H9 (cell line): ENCODE measurements at regions not wholly inside any gene's neighbourhood (a gene's known extent, or its start where the extent isn't known, plus 50 kb on each side); places are given as distances from the start of the nearest gene placed in this dataset.

Experiments used
- DNase-seq: peaks from one replicate; pipeline ENCODE4 v3.0.0-alpha.2; 2017
- H2AFZ ChIP-seq: one replicate; pipeline ENCODE4 v1.6.1; 2013; ENCODE audit warnings: mild to moderate bottlenecking, low read length, control low read depth, moderate library complexity
- H2AK5ac ChIP-seq: 2 replicates; pipeline ENCODE4 v1.6.1; 2013; ENCODE audit warnings: low read length, control low read depth, mixed read lengths; ENCODE audit not compliant: insufficient read length
- H2BK120ac ChIP-seq: one replicate; pipeline ENCODE4 v1.6.1; 2013; ENCODE audit warnings: low read depth, mild to moderate bottlenecking, low read length, control low read depth, inconsistent platforms; ENCODE audit not compliant: poor library complexity, severe bottlenecking
- H2BK12ac ChIP-seq: 2 replicates; pipeline ENCODE4 v1.6.1; 2013; ENCODE audit warnings: low read length, control low read depth, mixed read lengths, low read depth; ENCODE audit not compliant: insufficient read length
- H2BK15ac ChIP-seq: 2 replicates; pipeline ENCODE4 v1.6.1; 2013; ENCODE audit warnings: low read depth, low read length, control low read depth
- H2BK20ac ChIP-seq: one replicate; pipeline ENCODE4 v1.6.1; 2013; ENCODE audit warnings: low read depth, mild to moderate bottlenecking, low read length, control low read depth, inconsistent platforms; ENCODE audit not compliant: poor library complexity, severe bottlenecking
- H2BK5ac ChIP-seq: 2 replicates; pipeline ENCODE4 v1.6.1; 2013; ENCODE audit warnings: low read length, control low read depth, mixed read lengths; ENCODE audit not compliant: insufficient read length
- H3K14ac ChIP-seq: 2 replicates; pipeline ENCODE4 v1.6.1; 2013; ENCODE audit warnings: low read length, control low read depth; ENCODE audit not compliant: insufficient read depth
- H3K18ac ChIP-seq: 2 replicates; pipeline ENCODE4 v1.6.1; 2013; ENCODE audit warnings: low read depth, mild to moderate bottlenecking, mixed read lengths, low read length, control low read depth; ENCODE audit not compliant: insufficient read length
- H3K23ac ChIP-seq: 2 replicates; pipeline ENCODE4 v1.6.1; 2013; ENCODE audit warnings: low read length, control low read depth, mixed read lengths, low read depth; ENCODE audit not compliant: insufficient read length
- H3K23me2 ChIP-seq: 2 replicates; pipeline ENCODE4 v1.6.1; 2013; ENCODE audit warnings: low read depth, mild to moderate bottlenecking, mixed read lengths, low read length, control low read depth; ENCODE audit not compliant: insufficient read length, poor library complexity, severe bottlenecking
- H3K27ac ChIP-seq: 2 replicates; pipeline ENCODE4 v1.5.1; 2013; ENCODE audit warnings: low read length, control low read depth, mixed read lengths, low read depth; ENCODE audit not compliant: insufficient read length
- H3K27me3 ChIP-seq: 2 replicates; pipeline ENCODE4 v1.6.1; 2013; ENCODE audit warnings: low read length, control low read depth, inconsistent platforms; ENCODE audit not compliant: insufficient read depth
- H3K4ac ChIP-seq: 2 replicates; pipeline ENCODE4 v1.6.1; 2013; ENCODE audit warnings: low read depth, mild to moderate bottlenecking, control low read depth, inconsistent platforms, low read length, moderate library complexity
- H3K4me1 ChIP-seq: 2 replicates; pipeline ENCODE4 v1.6.1; 2013; ENCODE audit warnings: low read length, control low read depth, inconsistent platforms; ENCODE audit not compliant: insufficient read depth
- H3K4me2 ChIP-seq: 2 replicates; pipeline ENCODE4 v1.6.1; 2013; ENCODE audit warnings: low read length, control low read depth, mixed read lengths; ENCODE audit not compliant: insufficient read length, insufficient read depth
- H3K56ac ChIP-seq: 2 replicates; pipeline ENCODE4 v1.6.1; 2013; ENCODE audit warnings: low read depth, mild to moderate bottlenecking, mixed read lengths, low read length, control low read depth; ENCODE audit not compliant: insufficient read length
- H3K79me1 ChIP-seq: 2 replicates; pipeline ENCODE4 v1.6.1; 2013; ENCODE audit warnings: low read depth, mild to moderate bottlenecking, moderate library complexity, low read length, control low read depth, inconsistent platforms; ENCODE audit not compliant: insufficient read depth, poor library complexity, severe bottlenecking
- H3K79me2 ChIP-seq: 2 replicates; pipeline ENCODE4 v1.6.1; 2013; ENCODE audit warnings: low read length, control low read depth, inconsistent platforms; ENCODE audit not compliant: insufficient read depth
- H3K9ac ChIP-seq: 2 replicates; pipeline ENCODE4 v1.6.1; 2013; ENCODE audit warnings: low read length, control low read depth, mixed read lengths; ENCODE audit not compliant: insufficient read length; ENCODE audit errors: extremely low read depth
- H3K9me3 ChIP-seq: one replicate; pipeline ENCODE4 v1.6.1; 2013; ENCODE audit warnings: low read depth, low read length, inconsistent platforms; ENCODE audit not compliant: control insufficient read depth
- H3T11ph ChIP-seq: one replicate; pipeline ENCODE4 v1.6.1; 2013; ENCODE audit warnings: mild to moderate bottlenecking, low read length, control low read depth, inconsistent platforms
- H4K20me1 ChIP-seq: one replicate; pipeline ENCODE4 v1.6.1; 2013; ENCODE audit not compliant: control insufficient read depth, insufficient read length, insufficient read depth
- H4K5ac ChIP-seq: 2 replicates; pipeline ENCODE4 v1.6.1; 2013; ENCODE audit warnings: low read depth, mild to moderate bottlenecking, mixed read lengths, low read length, control low read depth; ENCODE audit not compliant: insufficient read length
- H4K8ac ChIP-seq: replicated peaks from 2 replicates; pipeline ENCODE4 v1.6.1; 2013; ENCODE audit warnings: low read length, control low read depth, mixed read lengths, low read depth; ENCODE audit not compliant: insufficient read length
- H4K91ac ChIP-seq: 2 replicates; pipeline ENCODE4 v1.6.1; 2013; ENCODE audit warnings: low read depth, mild to moderate bottlenecking, moderate library complexity, mixed read lengths, low read length, control low read depth; ENCODE audit not compliant: insufficient read length
- H3K27ac Mint-ChIP-seq, 3 experiments: 2 replicates in 2 of 3; 3 replicates in 1 of 3; pipeline ENCODE4 v1.8.0; 2020 to 2021; ENCODE audit warnings: mixed read lengths in 3 of 3, mild to moderate bottlenecking in 1 of 3, moderate library complexity in 1 of 3
- H3K27me3 Mint-ChIP-seq: 2 replicates; pipeline ENCODE4 v1.8.0; 2021; ENCODE audit warnings: low read depth, mild to moderate bottlenecking, moderate library complexity, mixed read lengths
- H3K36me3 Mint-ChIP-seq, 3 experiments: 2 replicates in 2 of 3; 3 replicates in 1 of 3; pipeline ENCODE4 v1.8.0; 2020 to 2021; ENCODE audit warnings: low read depth in 3 of 3, mixed read lengths in 3 of 3; ENCODE audit not compliant: insufficient read depth in 1 of 3
- H3K4me1 Mint-ChIP-seq, 2 experiments: 2 replicates each; pipeline ENCODE4 v1.8.0; 2020; ENCODE audit warnings: mixed read lengths in 2 of 2
- H3K4me3 Mint-ChIP-seq, 2 experiments: 2 replicates in 1 of 2; 3 replicates in 1 of 2; pipeline ENCODE4 v1.8.0; 2020 to 2021; ENCODE audit warnings: mild to moderate bottlenecking in 2 of 2, mixed read lengths in 2 of 2, moderate library complexity in 1 of 2
- H3K9me3 Mint-ChIP-seq, 2 experiments: 2 replicates in 1 of 2; 3 replicates in 1 of 2; pipeline ENCODE4 v1.8.0; 2020; ENCODE audit warnings: mild to moderate bottlenecking in 2 of 2, mixed read lengths in 2 of 2, moderate library complexity in 1 of 2
- CTCF ChIP-seq: fragments of 200-600 bp; sonication (generic); conservative IDR thresholded peaks from 3 replicates; pipeline ENCODE4 v1.8.0; 2021; ENCODE audit warnings: antibody characterized with exemption, mild to moderate bottlenecking
- WGBS: extraction: QIAGEN DNeasy Blood & Tissue Kit; methylation state at CpG from one replicate; pipeline ENCODE4 v1.1.7; 2013; ENCODE audit warnings: missing lambda C conversion rate, low lambda C conversion rate, mixed read lengths; ENCODE audit not compliant: insufficient read length; ENCODE audit errors: extremely low coverage; 5-methylcytosine and 5-hydroxymethylcytosine counted together

DNA sequence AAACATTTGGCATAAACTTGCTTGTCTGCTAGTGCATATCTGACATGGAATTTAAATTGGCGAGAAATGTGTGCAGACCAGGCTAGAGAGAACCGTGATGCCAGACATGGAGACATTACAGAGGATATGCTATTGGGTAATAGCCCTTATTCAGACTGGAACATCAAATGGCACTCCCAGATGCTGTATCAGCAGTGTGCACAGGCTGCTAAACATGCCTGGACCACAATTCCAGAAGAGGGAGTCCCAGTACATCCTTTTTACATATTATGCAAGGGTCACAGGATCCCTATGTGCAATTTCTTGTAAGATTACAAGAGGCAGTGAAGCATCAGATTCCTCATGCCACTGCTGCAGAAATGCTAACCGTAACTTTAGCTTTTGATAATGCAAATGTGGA lies 354.5 kb upstream of the FOXG1 start:
- Histone ChIP-seq H2BK5ac (no peak overlapping the region), H3K4ac (no peak overlapping the region), H4K5ac (no peak overlapping the region), H3K18ac (no peak overlapping the region), H2BK15ac (no peak overlapping the region), H4K91ac (no peak overlapping the region), H2BK20ac (no peak overlapping the region), H3K79me2 (no peaks in the 10 kb centered on the region), H4K8ac (no peak overlapping the region), H3K56ac (no peak overlapping the region), H3K9me3 (no peaks in the 10 kb centered on the region), H2BK12ac (no peak overlapping the region), H3K27ac (no peak overlapping the region), H3K23ac (no peak overlapping the region), H2AFZ (no peak overlapping the region), H3K4me2 (no peak overlapping the region), H3K4me1 (no peaks in the 10 kb centered on the region), H4K20me1 (no peaks in the 10 kb centered on the region), H3K27me3 (no peaks in the 10 kb centered on the region), H3K9ac (no peak overlapping the region), H3K23me2 (no peaks in the 10 kb centered on the region), H3T11ph (no peak overlapping the region), H2AK5ac (no peak overlapping the region), H3K14ac (no peak overlapping the region), H2BK120ac (no peak overlapping the region), H3K79me1 (no peaks in the 10 kb centered on the region)
- Mint-ChIP-seq H3K9me3 (peaks cover 9 to 23% of the 10 kb centered on the region in 2 experiments; a peak in 4 of 5 replicates), H3K27ac (no peak overlapping the region), H3K4me3 (no peak overlapping the region), H3K4me1 (no peaks in the 10 kb centered on the region), H3K27me3 (no peaks in the 10 kb centered on the region), H3K36me3 (peaks cover 0 to 6% (median 1%) of the 10 kb centered on the region in 3 experiments; a peak in 3 of 7 replicates)
- no peak for TF ChIP-seq CTCF
- no peak for DNase-seq
- no CpG with 5 or more reads among the region's 3 CpGs for WGBS
